ENCODE measurements at regions not wholly inside any gene's neighbourhood (a gene's known extent, or its start where the extent isn't known, plus 50 kb on each side); places are given as distances from the start of the nearest gene placed in this dataset.

DNA sequence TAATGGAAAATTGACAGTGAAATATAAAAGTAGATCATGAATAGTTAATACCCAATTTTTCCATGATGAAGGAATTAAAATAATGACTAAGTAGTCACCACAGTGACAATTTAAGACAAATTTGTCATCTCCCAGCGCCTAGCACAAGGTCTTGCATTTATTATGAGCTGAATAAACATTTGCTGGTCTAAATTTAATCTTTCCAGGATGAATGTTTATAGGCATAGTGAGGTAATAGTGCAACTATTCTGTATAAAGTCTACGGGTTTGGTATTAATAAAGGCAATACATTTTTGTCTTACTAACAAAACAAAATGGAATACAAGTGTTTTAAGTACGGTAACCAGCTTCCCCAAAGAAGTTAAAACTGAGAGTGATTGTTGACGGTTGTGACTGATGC lies 209.3 kb downstream of the CD47 start:
- H3K9ac ChIP-seq (ENCODE audit: low read length), result no peak overlapping the region
- H4K20me1 ChIP-seq (ENCODE audit: insufficient read depth), result no peaks in the 10 kb centered on the region
- no peak overlapping the region for H3K27ac ChIP-seq (ENCODE audit: low read length)
- no peaks in the 10 kb centered on the region for H3K9me3 ChIP-seq (ENCODE audit: low read length)
- H3F3A ChIP-seq (ENCODE audit: insufficient read depth, low read length, poor library complexity, severe bottlenecking), result no peaks in the 10 kb centered on the region
- TF ChIP-seq REST (IDR thresholded peaks at IDR 0.05; ENCODE audit: borderline replicate concordance) (no peak), MXI1 (conservative IDR thresholded peaks at IDR 0.05; ENCODE audit: poor library complexity, severe bottlenecking) (no peak), SMC3 (conservative IDR thresholded peaks at IDR 0.05; ENCODE audit: poor library complexity) (no peak), RAD21 (conservative IDR thresholded peaks at IDR 0.05) (no peak), EP300 (conservative IDR thresholded peaks at IDR 0.05; ENCODE audit: poor library complexity, severe bottlenecking) (no peak), EZH2 (IDR thresholded peaks at IDR 0.05; ENCODE audit: borderline replicate concordance, insufficient read depth, low read length, poor library complexity, severe bottlenecking) (no peak), TAF1 (IDR thresholded peaks at IDR 0.05; ENCODE audit: low read depth) (no peak), CTCF (IDR thresholded peaks at IDR 0.05; ENCODE audit: poor library complexity, severe bottlenecking) (no peak), POLR2AphosphoS5 (IDR thresholded peaks at IDR 0.05) (no peak)
- no peaks in the 10 kb centered on the region for H3K79me2 ChIP-seq (replicated peaks; ENCODE audit: insufficient read depth, low read length)
- H3K9me2 ChIP-seq (ENCODE audit: insufficient read depth, low read length), result no peaks in the 10 kb centered on the region
- no peak overlapping the region for H3K4me2 ChIP-seq (ENCODE audit: low read length)
- no peak overlapping the region for H3K4me3 ChIP-seq (ENCODE audit: low read length)
- no peak overlapping the region for H2AFZ ChIP-seq (ENCODE audit: low read depth, low read length)
- no peaks in the 10 kb centered on the region for H3K36me3 ChIP-seq (ENCODE audit: insufficient read depth, low read length)
- H3K27me3 ChIP-seq (ENCODE audit: insufficient read depth, low read depth, low read length), result no peaks in the 10 kb centered on the region

- H2AFZ ChIP-seq (ENCODE audit: low read depth, low read length), result no peak overlapping the region
- no peak for TF ChIP-seq TAF1 (IDR thresholded peaks at IDR 0.05; ENCODE audit: low read depth)
- no peak for TF ChIP-seq EP300 (conservative IDR thresholded peaks at IDR 0.05; ENCODE audit: poor library complexity, severe bottlenecking)
- no peaks in the 10 kb centered on the region for H3K9me3 ChIP-seq (ENCODE audit: low read length)
Measured at GRCh38 chr3:107880702-107881101, 210.1 kb downstream of the CD47 start.

DNA sequence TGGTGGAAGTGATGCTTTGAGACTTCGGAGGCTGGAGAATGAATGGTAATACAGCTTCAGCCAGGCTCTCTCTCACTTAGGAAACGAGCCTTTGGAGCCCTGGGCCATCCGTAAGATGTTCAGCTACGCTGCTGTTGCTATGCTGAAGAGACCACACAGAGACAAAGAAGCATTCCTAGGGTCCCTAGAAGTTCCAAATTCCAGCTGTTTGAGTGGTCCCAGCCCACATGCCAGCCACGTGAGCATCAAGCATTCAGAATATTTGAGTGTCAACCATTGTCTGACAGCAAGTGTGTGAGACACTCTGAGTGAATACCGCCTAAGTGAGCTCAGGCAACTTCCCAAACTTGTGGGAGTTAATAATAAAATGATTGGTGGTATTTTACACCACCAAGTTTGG lies 212.9 kb downstream of the CD47 start:
- Histone ChIP-seq H2AFZ (ENCODE audit: low read depth, low read length) (no peak overlapping the region), H3K9me3 (ENCODE audit: low read length) (no peaks in the 10 kb centered on the region)

More at GRCh38 chr3:107880702-107881101, 210.1 kb downstream of the CD47 start:
- Histone ChIP-seq H3K27me3 (ENCODE audit: insufficient read depth, low read depth, low read length) (no peaks in the 10 kb centered on the region), H3K9ac (ENCODE audit: low read length) (no peak overlapping the region), H3K4me2 (ENCODE audit: low read length) (no peak overlapping the region), H3K36me3 (ENCODE audit: insufficient read depth, low read length) (no peaks in the 10 kb centered on the region), H3K9me2 (ENCODE audit: insufficient read depth, low read length) (no peaks in the 10 kb centered on the region), H3K4me3 (ENCODE audit: low read length) (no peak overlapping the region), H3K27ac (ENCODE audit: low read length) (no peak overlapping the region), H3K79me2 (replicated peaks; ENCODE audit: insufficient read depth, low read length) (no peaks in the 10 kb centered on the region), H4K20me1 (ENCODE audit: insufficient read depth) (no peaks in the 10 kb centered on the region), H3F3A (ENCODE audit: insufficient read depth, low read length, poor library complexity, severe bottlenecking) (no peaks in the 10 kb centered on the region)

More for the DNA sequence above, 212.9 kb downstream of the CD47 start:
- H3K27ac ChIP-seq (ENCODE audit: low read length), result no peak overlapping the region
- no peak overlapping the region for H3K4me3 ChIP-seq (ENCODE audit: low read length)
- H3F3A ChIP-seq (ENCODE audit: insufficient read depth, low read length, poor library complexity, severe bottlenecking), result no peaks in the 10 kb centered on the region
- no peaks in the 10 kb centered on the region for H3K9me2 ChIP-seq (ENCODE audit: insufficient read depth, low read length)
- no peak overlapping the region for H3K9ac ChIP-seq (ENCODE audit: low read length)
- H3K27me3 ChIP-seq (ENCODE audit: insufficient read depth, low read depth, low read length), result no peaks in the 10 kb centered on the region
- no peaks in the 10 kb centered on the region for H3K36me3 ChIP-seq (ENCODE audit: insufficient read depth, low read length)
- no peak overlapping the region for H3K4me2 ChIP-seq (ENCODE audit: low read length)
- no peaks in the 10 kb centered on the region for H3K79me2 ChIP-seq (replicated peaks; ENCODE audit: insufficient read depth, low read length)
- no peaks in the 10 kb centered on the region for H4K20me1 ChIP-seq (ENCODE audit: insufficient read depth)
- TF ChIP-seq REST (IDR thresholded peaks at IDR 0.05; ENCODE audit: borderline replicate concordance), result no peak
- TF ChIP-seq RAD21 (conservative IDR thresholded peaks at IDR 0.05), result no peak
- TF ChIP-seq POLR2AphosphoS5 (IDR thresholded peaks at IDR 0.05), result no peak
- no peak for TF ChIP-seq EP300 (conservative IDR thresholded peaks at IDR 0.05; ENCODE audit: poor library complexity, severe bottlenecking)
